DMS79 treated with DMSO at 0.1 percent for 48 hours (cell line): ENCODE measurements at regions not wholly inside any gene's neighbourhood (a gene's known extent, or its start where the extent isn't known, plus 50 kb on each side); places are given as distances from the start of the nearest gene placed in this dataset.
"Not testable (repeated sequence)": the region's sequence is repeated elsewhere in the genome, so short reads cannot be mapped to it uniquely, and the experiment has no call there.

Source experiments
- DNase-seq: peaks from one replicate; lab custom pipeline; 2025; lab: John Stamatoyannopoulos, UW

- DNase-seq: no peak
Measured at GRCh38 chr16:86075839-86076440, 177.0 kb downstream of the IRF8 start.

DNA sequence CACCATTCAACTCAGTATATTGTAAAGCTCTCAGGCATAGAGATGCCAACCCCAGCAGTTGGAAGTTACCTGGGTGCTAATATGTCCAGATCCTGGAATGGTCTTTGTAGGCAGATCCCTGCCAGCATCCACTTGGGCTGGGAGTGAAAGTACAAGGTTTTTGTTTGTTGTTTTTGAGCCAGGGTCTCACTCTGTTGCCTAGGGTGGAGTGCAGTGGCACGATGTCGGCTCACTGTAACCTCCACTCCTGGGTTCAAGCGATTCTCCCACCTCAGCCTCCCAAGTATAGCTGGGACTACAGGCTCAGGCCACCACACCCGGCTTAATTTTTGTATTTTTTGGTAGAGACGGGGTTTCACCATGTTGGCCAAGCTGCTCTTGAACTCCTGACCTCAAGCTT lies 177.6 kb downstream of the IRF8 start:
- DNase-seq: no peak

- no peak for DNase-seq
Measured at GRCh38 chr16:86077243-86077940, 178.4 kb downstream of the IRF8 start.

DNA sequence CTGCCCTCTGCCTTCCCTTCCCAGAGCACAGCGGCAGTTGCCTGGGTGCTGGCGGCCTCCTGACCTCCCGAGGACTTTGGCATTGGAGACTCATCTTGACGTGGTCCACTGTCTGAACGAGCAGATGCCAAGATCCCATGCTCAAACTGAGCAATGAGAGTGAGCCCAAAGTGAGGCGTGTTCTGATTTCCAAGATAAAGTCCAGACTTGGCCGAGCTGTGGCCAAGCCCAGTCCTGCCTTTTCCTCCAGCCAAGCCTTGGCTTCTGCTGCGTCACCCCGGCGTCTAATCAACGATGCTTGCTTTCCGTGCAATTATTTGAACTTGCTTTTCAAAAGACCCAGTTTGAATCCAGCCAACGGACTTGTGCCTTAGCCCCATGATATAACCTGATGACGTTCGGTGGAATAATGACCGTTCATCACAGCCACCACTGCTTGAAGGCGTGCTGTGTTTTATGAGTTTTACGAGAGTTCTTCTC lies 179.2 kb downstream of the IRF8 start:
- no peak for DNase-seq

DNA sequence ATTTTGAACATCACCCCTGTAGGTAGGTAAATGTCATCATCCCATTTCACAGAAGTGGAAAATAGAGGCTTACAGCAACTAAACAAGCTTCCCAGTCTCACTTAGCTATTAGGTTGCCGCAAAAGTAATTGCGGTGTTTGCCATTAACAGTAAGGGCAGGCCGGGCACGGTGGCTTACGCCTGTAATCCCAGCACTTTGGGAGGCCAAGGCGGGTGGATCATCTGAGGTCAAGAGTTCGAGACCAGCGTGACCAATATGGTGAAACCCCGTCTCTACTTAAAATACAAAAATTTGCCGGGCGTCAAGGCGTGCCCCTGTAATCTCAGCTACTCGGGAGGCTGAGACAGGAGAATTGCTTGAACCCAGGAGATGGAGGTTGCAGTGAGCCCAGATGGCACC lies 179.7 kb downstream of the IRF8 start:
- not testable (repeated sequence) for DNase-seq

DNA sequence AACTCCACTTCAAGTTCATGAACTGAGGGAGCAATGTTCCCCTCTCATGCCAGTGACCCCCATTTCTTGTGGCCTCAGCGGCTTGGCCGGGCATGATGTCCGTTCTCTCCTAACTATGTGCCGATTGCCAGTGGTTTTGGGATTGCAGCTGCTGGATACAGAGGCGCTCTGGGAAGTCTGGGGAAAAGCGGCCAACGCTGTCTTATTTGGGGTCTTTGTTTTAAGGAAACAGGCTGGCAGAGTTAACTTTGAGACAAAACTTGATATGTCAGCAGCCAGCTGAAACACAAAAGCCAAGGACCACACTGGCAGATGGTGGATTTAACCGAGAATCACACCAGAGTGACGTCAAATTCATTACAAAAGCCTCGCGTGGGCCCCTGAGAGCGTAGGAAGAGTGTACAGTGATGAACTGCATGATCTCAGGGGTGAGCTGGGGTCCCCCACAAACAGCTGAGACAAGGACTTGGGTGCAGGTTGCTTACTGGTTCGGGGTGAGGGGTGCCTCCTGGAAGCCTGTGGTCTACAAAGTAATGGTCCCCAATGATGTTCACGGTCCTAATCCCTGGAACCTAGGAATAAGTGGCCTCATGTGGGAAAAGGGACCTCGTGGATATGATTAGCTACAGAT lies 180.4 kb downstream of the IRF8 start:
- no peak for DNase-seq

DNA sequence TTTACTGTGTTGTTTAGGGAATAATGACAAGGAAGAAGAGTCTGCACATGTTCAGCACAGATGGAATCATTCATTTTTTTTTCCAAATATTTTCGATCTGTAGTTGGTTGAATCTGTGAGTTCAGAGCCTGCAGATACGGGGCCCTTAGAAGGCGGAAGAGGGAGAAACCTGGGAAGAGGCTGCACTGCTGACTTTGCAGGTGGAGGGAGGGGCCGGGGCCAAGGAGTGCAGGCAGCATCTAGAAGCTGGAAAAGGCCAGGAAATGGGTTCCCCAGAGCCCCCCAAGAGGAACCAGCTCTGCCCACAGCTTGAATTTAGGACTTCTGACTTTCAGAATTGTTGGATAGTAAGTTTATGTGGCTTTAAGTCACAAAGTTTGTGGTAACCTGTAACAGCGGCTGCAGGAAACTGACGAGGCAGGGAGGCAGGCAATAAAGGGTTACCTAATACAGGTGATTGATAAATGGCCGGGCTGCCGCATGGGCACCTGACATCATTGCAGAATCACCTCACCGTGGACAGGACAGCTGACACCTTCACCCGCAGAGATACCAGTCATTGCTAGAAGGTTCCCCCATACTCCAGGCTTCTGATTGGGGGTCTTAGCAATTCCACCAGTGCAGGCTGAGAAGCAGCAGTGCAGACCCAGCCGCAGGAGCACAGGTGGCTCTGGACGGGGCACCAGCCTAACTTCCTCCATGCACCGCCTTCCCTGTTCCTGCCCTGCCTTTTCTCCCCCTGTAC lies 181.3 kb downstream of the IRF8 start:
- DNase-seq: no peak

- no peak for DNase-seq
Measured at GRCh38 chr16:86080982-86081381, 182.0 kb downstream of the IRF8 start.

- no peak for DNase-seq
Measured at GRCh38 chr16:86082418-86083030, 183.6 kb downstream of the IRF8 start.

GRCh38 chr16:86083382-86084002 lies 184.5 kb downstream of the IRF8 start:
- no peak for DNase-seq

- no peak for DNase-seq
Measured at GRCh38 chr16:86085161-86085611, 186.2 kb downstream of the IRF8 start.

- DNase-seq: no peak
Measured at GRCh38 chr16:86085795-86086194, 186.8 kb downstream of the IRF8 start.

GRCh38 chr16:86086471-86086870 lies 187.5 kb downstream of the IRF8 start:
- DNase-seq: no peak

GRCh38 chr16:86087011-86087895 lies 188.3 kb downstream of the IRF8 start:
- no peak for DNase-seq

DNA sequence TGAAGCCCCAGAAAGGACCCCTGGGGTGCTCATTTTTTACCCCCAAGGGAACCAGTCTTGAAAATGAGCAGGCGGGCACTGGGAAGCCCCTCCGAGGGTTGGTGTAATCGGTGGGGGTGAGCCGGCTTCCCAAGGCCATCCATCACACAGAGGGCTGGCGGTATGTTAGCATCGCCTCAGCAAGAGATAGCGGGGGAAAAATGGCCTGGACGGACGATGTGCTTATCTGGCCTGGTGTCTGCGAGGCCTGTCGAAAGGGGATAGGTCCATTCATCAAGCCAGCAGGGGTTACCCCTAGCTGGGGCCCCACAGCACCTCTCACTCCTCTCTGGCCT lies 188.9 kb downstream of the IRF8 start:
- no peak for DNase-seq

DNA sequence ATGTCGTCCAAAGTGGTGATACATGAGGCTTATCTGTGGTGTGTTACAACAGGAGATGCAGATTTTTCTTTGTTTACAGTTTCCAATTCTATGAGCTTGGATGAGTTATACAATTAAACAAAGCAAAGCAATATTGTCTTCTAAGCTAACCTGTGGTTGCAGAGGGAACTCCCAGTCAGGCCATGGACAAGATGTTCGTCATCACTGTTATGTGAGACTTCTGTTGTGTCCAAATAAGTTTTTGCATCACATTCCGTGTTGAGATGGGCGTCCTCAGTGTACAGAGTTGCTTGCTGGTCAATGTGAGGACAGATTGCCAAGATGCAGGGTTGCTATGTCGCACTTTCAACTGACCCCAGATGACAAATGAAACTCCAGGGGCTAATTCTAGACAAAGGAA lies 189.3 kb downstream of the IRF8 start:
- DNase-seq: no peak

- DNase-seq: no peak
Measured at GRCh38 chr16:86088816-86089215, 189.9 kb downstream of the IRF8 start.

GRCh38 chr16:86089334-86089900 lies 190.5 kb downstream of the IRF8 start:
- DNase-seq: no peak

DNA sequence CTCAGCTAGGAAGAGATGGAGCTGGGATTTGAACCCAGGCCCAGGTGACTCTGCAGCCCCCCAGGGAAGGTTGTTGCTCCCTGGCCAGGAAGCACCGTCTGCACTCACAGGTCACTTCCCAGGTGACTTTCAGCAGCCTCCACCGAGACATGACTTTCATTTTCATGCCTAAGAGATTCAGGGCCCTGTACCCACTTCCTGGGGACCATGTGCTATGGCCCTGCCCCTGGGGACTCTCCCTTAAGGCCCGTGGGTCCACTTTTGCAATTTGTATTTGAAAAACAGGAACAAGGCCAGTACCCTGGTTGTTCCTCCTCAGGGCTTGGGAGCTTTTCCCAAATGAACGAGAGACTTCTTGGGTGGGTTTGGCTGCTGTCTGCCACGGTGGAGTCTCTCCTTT lies 191.0 kb downstream of the IRF8 start:
- DNase-seq: no peak

- DNase-seq: no peak
Measured at GRCh38 chr16:86090461-86091170, 191.7 kb downstream of the IRF8 start.
